Osteoblast (primary cell): ENCODE measurements at regions not wholly inside any gene's neighbourhood (a gene's known extent, or its start where the extent isn't known, plus 50 kb on each side); places are given as distances from the start of the nearest gene placed in this dataset.
"Not testable (repeated sequence)": the region's sequence is repeated elsewhere in the genome, so short reads cannot be mapped to it uniquely, and the experiment has no call there.

Experiments used
- DNase-seq: peaks from one replicate; pipeline ENCODE4 v3.0.0; 2011; ENCODE audit warnings: low spot score, mixed read lengths; ENCODE audit not compliant: insufficient read length; ENCODE audit errors: missing footprints
- H2AFZ ChIP-seq: 2 replicates; pipeline ENCODE4 v1.6.0; 2011; ENCODE audit warnings: mild to moderate bottlenecking, low read length
- H3K27ac ChIP-seq: 2 replicates; pipeline ENCODE4 v1.5.1; 2011; ENCODE audit warnings: mild to moderate bottlenecking, low read depth, low read length, moderate library complexity
- H3K27me3 ChIP-seq: 2 replicates; pipeline ENCODE4 v1.6.0; 2012; ENCODE audit warnings: mild to moderate bottlenecking, control low read depth, inconsistent platforms, low read length, moderate library complexity; ENCODE audit not compliant: insufficient read depth
- H3K36me3 ChIP-seq: 2 replicates; pipeline ENCODE4 v1.5.1; 2011; ENCODE audit warnings: mild to moderate bottlenecking, low read length, control low read depth, moderate library complexity; ENCODE audit not compliant: insufficient read depth
- H3K4me1 ChIP-seq: 2 replicates; pipeline ENCODE4 v1.5.1; 2011; ENCODE audit warnings: mild to moderate bottlenecking, low read length, control low read depth, moderate library complexity; ENCODE audit not compliant: insufficient read depth
- H3K4me2 ChIP-seq: 2 replicates; pipeline ENCODE4 v1.6.0; 2011; ENCODE audit warnings: mild to moderate bottlenecking, low read length; ENCODE audit not compliant: insufficient read depth
- H3K4me3 ChIP-seq: fragments of 200-600 bp; sonication (generic); 3 replicates; pipeline ENCODE4 v1.5.1; 2012; ENCODE audit warnings: mild to moderate bottlenecking, low read length, inconsistent platforms; ENCODE audit not compliant: insufficient read depth
- H3K79me2 ChIP-seq: 2 replicates; pipeline ENCODE4 v1.6.0; 2012; ENCODE audit warnings: mild to moderate bottlenecking, low read length, control low read depth, inconsistent platforms; ENCODE audit not compliant: insufficient read depth
- H3K9me3 ChIP-seq: 2 replicates; pipeline ENCODE4 v1.5.1; 2011; ENCODE audit warnings: low read depth, low read length, control low read depth
- H4K20me1 ChIP-seq: 2 replicates; pipeline ENCODE4 v1.6.0; 2012; ENCODE audit warnings: mild to moderate bottlenecking, low read length, control low read depth; ENCODE audit not compliant: insufficient read depth
- CTCF ChIP-seq: IDR thresholded peaks from 2 replicates; pipeline ENCODE4 v1.5.1; 2011; ENCODE audit warnings: mild to moderate bottlenecking, low read depth, low read length, moderate library complexity; ENCODE audit errors: extremely low read depth

GRCh38 chr18:14999085-14999975, 251.4 kb downstream of the ANKRD30B start:
- Histone ChIP-seq H3K79me2 (no peaks in the 10 kb centered on the region), H3K9me3 (no peaks in the 10 kb centered on the region), H4K20me1 (no peaks in the 10 kb centered on the region), H3K36me3 (no peaks in the 10 kb centered on the region), H3K27me3 (no peaks in the 10 kb centered on the region), H2AFZ (no peak overlapping the region), H3K4me1 (no peaks in the 10 kb centered on the region), H3K4me3 (peak overlapping the region; percentile 16), H3K4me2 (no peak overlapping the region), H3K27ac (no peak overlapping the region)
- no peak for TF ChIP-seq CTCF
- DNase-seq, result peak; percentile 81

GRCh38 chr18:15000119-15001037, 252.4 kb downstream of the ANKRD30B start:
- not testable (repeated sequence) for H3K4me1 ChIP-seq, H3K79me2 ChIP-seq, DNase-seq, H3K27me3 ChIP-seq, H3K9me3 ChIP-seq, H3K36me3 ChIP-seq, H3K4me2 ChIP-seq, H3K27ac ChIP-seq, H2AFZ ChIP-seq, H4K20me1 ChIP-seq
- peak overlapping the region; percentile 16 for H3K4me3 ChIP-seq

- not testable (repeated sequence) for H3K4me1 ChIP-seq, H3K27me3 ChIP-seq, H3K9me3 ChIP-seq, H3K4me2 ChIP-seq, DNase-seq, H2AFZ ChIP-seq, H4K20me1 ChIP-seq, H3K4me3 ChIP-seq, H3K27ac ChIP-seq, H3K79me2 ChIP-seq, H3K36me3 ChIP-seq
These were observed 253.2 kb downstream of the ANKRD30B start for GRCh38 chr18:15001038-15001794.

- not testable (repeated sequence) for H3K79me2 ChIP-seq, H3K36me3 ChIP-seq, DNase-seq, H3K27ac ChIP-seq, H3K4me2 ChIP-seq, H3K9me3 ChIP-seq, H3K4me1 ChIP-seq, H3K27me3 ChIP-seq, H3K4me3 ChIP-seq, H2AFZ ChIP-seq, H4K20me1 ChIP-seq
- TF ChIP-seq CTCF, result peak; percentile 8
These were observed 253.8 kb downstream of the ANKRD30B start for GRCh38 chr18:15001795-15002107.

GRCh38 chr18:15002765-15003164, 254.8 kb downstream of the ANKRD30B start:
- H3K79me2 ChIP-seq, H3K27me3 ChIP-seq, H3K4me2 ChIP-seq, H3K27ac ChIP-seq, DNase-seq, H2AFZ ChIP-seq, H3K9me3 ChIP-seq, H3K36me3 ChIP-seq, H3K4me1 ChIP-seq, H4K20me1 ChIP-seq, H3K4me3 ChIP-seq: not testable (repeated sequence)

GRCh38 chr18:15003231-15003630, 255.3 kb downstream of the ANKRD30B start:
- not testable (repeated sequence) for H3K27me3 ChIP-seq, H3K36me3 ChIP-seq, H3K9me3 ChIP-seq, H3K4me1 ChIP-seq, H3K4me3 ChIP-seq, H3K27ac ChIP-seq, H3K79me2 ChIP-seq, H4K20me1 ChIP-seq, H3K4me2 ChIP-seq, H2AFZ ChIP-seq, DNase-seq
